Stimulated activated naive CD8-positive, alpha-beta T cell treated with anti-CD3 and anti-CD28 coated beads, Interleukin-15, amount 100 ng/mL, for 72 hours (primary cell): ENCODE measurements at regions not wholly inside any gene's neighbourhood (a gene's known extent, or its start where the extent isn't known, plus 50 kb on each side); places are given as distances from the start of the nearest gene placed in this dataset.

ENCODE experiments used
- ATAC-seq: fragments of 150-1000 bp; cut with Tn5 transposase; 2 replicates; pipeline ENCODE4 v1.10.0; 2021; ENCODE audit warnings: mild to moderate bottlenecking, moderate library complexity
- DNase-seq, 2 donors: peaks; one replicate each; pipeline ENCODE4 v3.0.0; 2021 to 2022
- H3K27ac Mint-ChIP-seq, 2 donors: one replicate each; pipeline ENCODE4 v1.8.0; 2022; ENCODE audit warnings: mild to moderate bottlenecking in 2 of 2, mixed read lengths in 2 of 2, moderate library complexity in 2 of 2
- H3K27me3 Mint-ChIP-seq: one replicate; pipeline ENCODE4 v1.8.0; 2022; ENCODE audit warnings: mixed read lengths
- H3K4me1 Mint-ChIP-seq: one replicate; pipeline ENCODE4 v1.8.0; 2022; ENCODE audit warnings: mild to moderate bottlenecking, mixed read lengths
- H3K4me3 Mint-ChIP-seq, 2 donors: one replicate each; pipeline ENCODE4 v1.8.0; 2022; ENCODE audit warnings: mild to moderate bottlenecking in 2 of 2, mixed read lengths in 2 of 2, moderate library complexity in 1 of 2
- H3K9me3 Mint-ChIP-seq, 2 donors: one replicate each; pipeline ENCODE4 v1.8.0; 2022; ENCODE audit warnings: mixed read lengths in 2 of 2

DNA sequence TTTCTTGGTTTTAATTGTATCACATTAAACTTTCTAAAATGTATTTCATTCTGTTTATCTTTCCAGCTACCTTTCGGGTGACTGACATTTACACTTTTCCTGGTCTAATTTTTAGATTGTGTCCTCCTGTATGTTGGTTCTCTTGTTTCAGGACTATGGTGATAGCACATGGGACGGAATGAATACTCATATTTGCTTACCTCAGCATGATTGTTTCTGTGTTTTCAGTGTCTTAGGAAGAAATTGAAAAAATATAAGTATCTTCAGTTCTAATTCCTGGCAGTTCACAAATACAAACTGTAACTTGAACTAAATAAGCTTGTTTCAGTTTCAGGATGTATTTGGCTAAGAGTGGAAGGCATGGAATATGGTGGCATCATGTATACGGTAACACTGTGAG, 80.1 kb upstream of the ROBO1 start:
- Mint-ChIP-seq H3K4me3 (no peak overlapping the region), H3K4me1 (no peaks in the 10 kb centered on the region)
- ATAC-seq: no peak

DNA sequence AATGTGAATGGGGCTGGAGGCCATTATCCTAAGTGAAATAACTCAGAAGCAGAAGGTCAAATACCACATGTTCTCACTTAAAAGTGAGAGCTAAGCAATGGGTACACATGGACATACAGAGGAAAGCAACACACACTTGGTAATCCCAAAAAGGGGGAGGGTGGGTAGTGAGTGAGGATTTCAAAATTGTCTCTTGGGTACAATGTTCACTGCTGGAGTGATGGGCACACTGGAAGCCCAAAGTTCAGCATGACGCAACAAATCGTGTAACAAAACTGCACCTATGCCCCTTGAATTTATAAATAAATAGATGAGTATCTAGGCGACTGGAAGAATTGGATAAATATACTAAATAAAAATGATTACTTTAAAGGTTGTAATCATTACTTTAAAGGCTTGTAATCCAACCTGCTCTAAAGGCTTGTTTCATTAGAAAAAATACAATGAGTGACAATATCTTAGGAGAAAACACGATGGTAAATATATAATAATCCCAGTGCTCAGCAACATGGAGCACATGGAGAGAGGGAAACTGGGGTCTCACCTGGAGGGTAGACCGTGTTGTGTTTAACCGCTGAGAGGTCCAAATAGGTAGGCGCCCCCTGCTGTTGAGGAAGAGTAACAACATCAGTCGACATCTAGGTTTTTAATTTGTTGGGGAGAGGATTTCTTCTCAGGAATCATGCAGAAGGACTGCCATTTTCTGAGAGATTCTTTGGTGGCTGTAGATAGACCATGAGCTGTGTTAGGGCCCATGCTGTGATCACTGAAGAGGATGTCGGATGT, 78.5 kb upstream of the ROBO1 start:
- H3K4me3 Mint-ChIP-seq: no peak overlapping the region
- H3K27me3 Mint-ChIP-seq: no peaks in the 10 kb centered on the region
- DNase-seq (no peak), ATAC-seq (no peak)
- H3K27ac Mint-ChIP-seq: no peak overlapping the region
- H3K9me3 Mint-ChIP-seq: peaks cover 0 to 11% of the 10 kb centered on the region in 2 donors
- no peaks in the 10 kb centered on the region for H3K4me1 Mint-ChIP-seq

More for the DNA sequence above, 80.1 kb upstream of the ROBO1 start:
- no peaks in the 10 kb centered on the region for H3K27me3 Mint-ChIP-seq
- H3K9me3 Mint-ChIP-seq: peaks cover 0 to 13% of the 10 kb centered on the region in 2 donors
- no peak overlapping the region for H3K27ac Mint-ChIP-seq
- no peak for DNase-seq

DNA sequence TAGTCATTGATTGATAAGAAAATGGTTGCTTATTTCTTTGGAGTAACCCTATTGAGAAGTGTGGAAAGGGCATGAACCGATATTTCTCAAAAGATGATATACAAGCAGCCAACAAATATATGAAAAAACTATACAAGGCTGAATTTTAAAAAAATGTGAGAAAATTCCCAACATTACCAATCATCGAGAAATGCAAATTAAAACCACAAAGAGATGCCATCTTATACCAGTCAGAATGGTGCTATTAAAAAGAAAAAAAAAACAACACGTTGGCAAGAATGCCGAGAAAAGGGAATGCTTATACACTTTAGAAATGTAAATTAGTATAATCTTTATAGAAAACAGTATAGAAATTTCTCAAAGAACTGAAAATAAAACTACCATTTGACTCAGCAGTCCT, 77.7 kb upstream of the ROBO1 start:
- no peaks in the 10 kb centered on the region for H3K4me1 Mint-ChIP-seq
- no peak overlapping the region for H3K4me3 Mint-ChIP-seq
- no peaks in the 10 kb centered on the region for H3K27me3 Mint-ChIP-seq

DNA sequence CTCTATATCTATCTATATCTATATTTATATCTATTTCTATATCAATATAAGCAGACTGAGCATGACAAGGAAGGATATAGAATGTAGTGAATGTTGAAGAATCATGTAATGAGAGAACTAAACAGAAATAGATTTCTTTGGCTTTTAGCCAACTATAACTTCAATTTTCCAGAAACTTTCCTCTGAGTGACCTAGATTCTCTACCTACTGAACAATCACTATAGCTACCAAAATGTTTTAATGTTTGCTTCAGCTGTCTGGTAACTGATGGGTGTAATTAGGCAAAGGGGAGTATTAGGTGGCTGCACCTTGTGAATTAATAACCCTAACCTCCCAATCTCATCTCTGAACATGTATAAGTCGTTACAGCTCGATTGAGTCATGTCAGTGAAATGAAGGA, 76.4 kb upstream of the ROBO1 start:
- ATAC-seq: no peak
- no peak for DNase-seq
- Mint-ChIP-seq H3K27ac (no peak overlapping the region), H3K9me3 (peaks cover 0 to 5% of the 10 kb centered on the region in 2 donors), H3K4me1 (no peaks in the 10 kb centered on the region), H3K4me3 (no peak overlapping the region), H3K27me3 (no peaks in the 10 kb centered on the region)

More for the DNA sequence above, 77.7 kb upstream of the ROBO1 start:
- Mint-ChIP-seq H3K27ac (no peak overlapping the region), H3K9me3 (peaks cover 0 to 3% of the 10 kb centered on the region in 2 donors)
- ATAC-seq (no peak), DNase-seq (no peak)

DNA sequence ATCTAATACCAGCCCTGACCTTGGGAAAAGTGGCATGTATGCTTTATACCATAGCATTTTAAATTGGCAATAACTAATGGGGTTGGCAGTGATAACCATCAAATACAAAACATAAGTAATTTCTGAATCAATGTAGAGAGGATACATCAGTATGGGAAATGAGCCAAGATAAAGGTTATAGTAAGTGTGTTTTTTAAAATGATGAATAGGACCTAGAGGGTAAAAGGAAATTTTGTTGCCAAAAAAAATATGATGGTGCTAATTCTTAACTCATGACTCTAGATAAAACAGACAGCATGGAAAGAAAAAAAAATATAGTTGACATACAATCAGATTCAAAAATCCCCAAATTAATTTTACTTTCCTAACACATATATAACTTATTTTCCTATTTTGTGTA, 75.4 kb upstream of the ROBO1 start:
- peaks cover 1 to 5% of the 10 kb centered on the region in 2 donors for H3K9me3 Mint-ChIP-seq
- ATAC-seq (no peak), DNase-seq (no peak)
- H3K27ac Mint-ChIP-seq: no peak overlapping the region
- no peaks in the 10 kb centered on the region for H3K27me3 Mint-ChIP-seq
- no peaks in the 10 kb centered on the region for H3K4me1 Mint-ChIP-seq
- no peak overlapping the region for H3K4me3 Mint-ChIP-seq

DNA sequence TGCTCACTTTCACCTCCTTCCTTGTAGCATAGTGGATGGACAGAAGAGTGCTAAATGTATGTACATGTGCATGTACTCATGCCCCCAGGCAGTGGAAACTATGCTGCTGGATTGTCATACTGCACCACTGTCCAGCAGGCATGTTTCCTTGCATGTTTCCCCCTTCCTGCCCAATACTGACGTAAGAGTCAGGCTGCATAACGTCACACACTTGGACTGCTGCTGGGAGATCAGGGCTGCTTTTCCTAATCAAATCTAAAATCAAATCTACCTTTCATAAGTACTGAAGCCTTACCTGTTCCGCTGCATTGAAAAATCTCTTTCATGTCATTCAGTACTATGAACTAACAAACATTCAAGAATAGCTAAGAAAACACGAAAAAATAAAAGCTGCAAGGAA, 67.9 kb upstream of the ROBO1 start:
- Mint-ChIP-seq H3K27me3 (no peaks in the 10 kb centered on the region), H3K27ac (no peak overlapping the region), H3K4me3 (no peak overlapping the region), H3K4me1 (no peaks in the 10 kb centered on the region), H3K9me3 (peaks cover 24 to 27% of the 10 kb centered on the region in 2 donors)
- DNase-seq (no peak), ATAC-seq (no peak)

DNA sequence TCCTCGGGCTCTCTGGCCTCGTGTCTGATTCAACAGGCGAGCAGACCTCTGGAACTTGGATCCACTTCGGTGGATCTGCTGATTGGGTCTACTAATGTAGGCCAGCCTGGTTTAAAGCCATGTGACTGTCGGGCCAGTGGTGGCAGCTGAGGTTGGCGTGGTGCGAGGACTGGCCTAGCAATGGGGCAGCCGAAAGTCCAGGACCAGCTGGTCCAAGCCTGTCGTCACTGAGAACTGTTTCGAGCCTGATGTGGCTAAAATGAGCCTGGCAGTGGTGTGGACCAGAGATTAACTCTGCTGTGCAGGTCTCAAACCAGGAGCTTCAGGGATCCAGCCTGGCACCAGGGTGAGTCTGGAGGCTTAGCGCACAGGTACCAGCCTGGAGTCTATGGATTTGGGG, 56.4 kb upstream of the ROBO1 start:
- H3K4me1 Mint-ChIP-seq: no peaks in the 10 kb centered on the region
- ATAC-seq: no peak
- H3K9me3 Mint-ChIP-seq: peaks cover 8 to 9% of the 10 kb centered on the region in 2 donors
- no peak overlapping the region for H3K4me3 Mint-ChIP-seq
- no peak overlapping the region for H3K27ac Mint-ChIP-seq
- H3K27me3 Mint-ChIP-seq: no peaks in the 10 kb centered on the region
- no peak for DNase-seq

DNA sequence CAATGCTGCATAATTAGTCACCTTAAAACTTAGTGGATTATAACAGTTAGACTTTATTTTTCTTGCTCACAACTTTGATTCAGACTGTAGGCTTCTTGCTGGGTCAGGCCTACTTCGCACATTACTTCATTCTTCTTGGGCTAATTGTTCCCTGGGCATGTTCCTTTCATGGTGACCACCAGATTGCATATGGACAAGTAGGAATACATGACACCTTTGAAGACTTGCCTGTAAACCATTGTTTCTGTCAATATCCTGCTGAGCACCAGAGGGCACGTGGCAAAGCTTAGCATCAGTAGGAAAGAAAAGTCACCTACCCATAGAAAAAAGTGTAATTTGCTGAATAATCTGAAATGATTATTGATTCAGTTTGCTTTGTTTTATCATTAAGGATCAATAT, 54.3 kb upstream of the ROBO1 start:
- DNase-seq (no peak), ATAC-seq (no peak)
- Mint-ChIP-seq H3K27ac (no peak overlapping the region), H3K4me1 (no peaks in the 10 kb centered on the region), H3K27me3 (no peaks in the 10 kb centered on the region), H3K9me3 (peaks cover 16 to 18% of the 10 kb centered on the region in 2 donors), H3K4me3 (no peak overlapping the region)

DNA sequence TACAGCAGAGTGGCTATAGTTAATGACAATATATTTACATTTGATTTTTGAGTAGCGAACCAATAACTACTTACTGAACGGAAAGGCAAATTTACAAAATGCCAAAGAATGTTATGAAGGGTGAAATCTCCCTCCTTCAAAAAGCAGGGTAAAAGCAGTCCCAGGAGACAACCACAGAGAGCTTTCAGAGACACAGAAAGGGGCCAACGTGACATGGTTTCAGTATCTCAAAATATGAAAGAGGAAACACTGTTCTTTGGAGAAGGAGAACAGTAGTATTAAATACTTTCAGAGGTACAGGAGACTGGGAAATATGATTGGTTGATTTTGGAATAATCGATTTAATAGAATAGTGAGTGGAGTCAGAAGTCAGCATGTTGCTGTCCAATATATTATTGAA, 52.3 kb upstream of the ROBO1 start:
- no peak overlapping the region for H3K27ac Mint-ChIP-seq
- H3K27me3 Mint-ChIP-seq: no peaks in the 10 kb centered on the region
- ATAC-seq: no peak
- no peak for DNase-seq
- peaks cover 23 to 26% of the 10 kb centered on the region in 2 donors for H3K9me3 Mint-ChIP-seq
- no peaks in the 10 kb centered on the region for H3K4me1 Mint-ChIP-seq
- H3K4me3 Mint-ChIP-seq: no peak overlapping the region

DNA sequence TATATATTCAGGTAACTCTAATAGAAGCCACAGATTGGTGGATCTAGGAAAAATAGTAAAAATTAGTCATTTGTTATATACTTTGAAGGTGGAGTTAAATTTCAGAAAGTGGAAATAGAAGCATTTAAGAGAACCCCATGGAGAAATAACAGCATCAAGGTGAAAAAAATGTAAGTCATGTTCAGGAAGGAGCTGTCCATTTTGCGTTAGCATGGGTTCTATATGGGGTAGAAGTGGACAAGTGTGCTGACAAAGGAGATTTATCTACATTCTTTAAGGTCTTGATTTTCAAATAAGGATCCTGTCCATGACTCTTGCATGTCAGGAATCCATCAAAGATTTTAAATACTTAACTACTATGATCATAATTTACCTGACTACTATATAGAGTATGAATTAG, 50.2 kb upstream of the ROBO1 start:
- DNase-seq (no peak), ATAC-seq (no peak)
- no peak overlapping the region for H3K27ac Mint-ChIP-seq
- H3K4me3 Mint-ChIP-seq: no peak overlapping the region
- peaks cover 23 to 28% of the 10 kb centered on the region in 2 donors for H3K9me3 Mint-ChIP-seq
- no peaks in the 10 kb centered on the region for H3K27me3 Mint-ChIP-seq
- H3K4me1 Mint-ChIP-seq: no peaks in the 10 kb centered on the region
